ENCODE measurements at regions not wholly inside any gene's neighbourhood (a gene's known extent, or its start where the extent isn't known, plus 50 kb on each side); places are given as distances from the start of the nearest gene placed in this dataset.

DNA sequence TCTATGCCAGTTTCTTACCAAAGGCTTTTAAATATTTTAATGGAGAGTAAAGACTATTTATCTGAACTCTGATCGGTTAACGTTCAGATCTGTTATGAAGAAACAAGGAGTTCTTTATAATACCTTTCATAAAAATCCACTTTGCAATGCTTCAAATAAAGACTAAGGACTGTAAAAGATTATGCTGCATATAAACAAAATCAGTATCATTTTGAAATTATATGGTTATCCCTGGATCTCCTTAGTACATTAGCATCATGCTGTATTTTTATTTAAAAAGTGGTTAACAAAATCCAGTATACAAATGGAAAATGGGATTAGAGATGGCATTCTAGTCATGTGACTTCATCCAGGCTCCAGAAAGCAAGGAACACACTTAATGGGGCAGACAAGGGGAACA is 386.8 kb downstream of the LMO4 start:
- no peak for DNase-seq (ENCODE audit: low read depth)
- H3K4me3 ChIP-seq (ENCODE audit: low read depth, low read length) = no peak overlapping the region
- TF ChIP-seq, protein P1, sequence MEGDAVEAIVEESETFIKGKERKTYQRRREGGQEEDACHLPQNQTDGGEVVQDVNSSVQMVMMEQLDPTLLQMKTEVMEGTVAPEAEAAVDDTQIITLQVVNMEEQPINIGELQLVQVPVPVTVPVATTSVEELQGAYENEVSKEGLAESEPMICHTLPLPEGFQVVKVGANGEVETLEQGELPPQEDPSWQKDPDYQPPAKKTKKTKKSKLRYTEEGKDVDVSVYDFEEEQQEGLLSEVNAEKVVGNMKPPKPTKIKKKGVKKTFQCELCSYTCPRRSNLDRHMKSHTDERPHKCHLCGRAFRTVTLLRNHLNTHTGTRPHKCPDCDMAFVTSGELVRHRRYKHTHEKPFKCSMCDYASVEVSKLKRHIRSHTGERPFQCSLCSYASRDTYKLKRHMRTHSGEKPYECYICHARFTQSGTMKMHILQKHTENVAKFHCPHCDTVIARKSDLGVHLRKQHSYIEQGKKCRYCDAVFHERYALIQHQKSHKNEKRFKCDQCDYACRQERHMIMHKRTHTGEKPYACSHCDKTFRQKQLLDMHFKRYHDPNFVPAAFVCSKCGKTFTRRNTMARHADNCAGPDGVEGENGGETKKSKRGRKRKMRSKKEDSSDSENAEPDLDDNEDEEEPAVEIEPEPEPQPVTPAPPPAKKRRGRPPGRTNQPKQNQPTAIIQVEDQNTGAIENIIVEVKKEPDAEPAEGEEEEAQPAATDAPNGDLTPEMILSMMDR (IDR thresholded peaks at IDR 0.05; ENCODE audit: insufficient read depth, low read length) = no peak

DNA sequence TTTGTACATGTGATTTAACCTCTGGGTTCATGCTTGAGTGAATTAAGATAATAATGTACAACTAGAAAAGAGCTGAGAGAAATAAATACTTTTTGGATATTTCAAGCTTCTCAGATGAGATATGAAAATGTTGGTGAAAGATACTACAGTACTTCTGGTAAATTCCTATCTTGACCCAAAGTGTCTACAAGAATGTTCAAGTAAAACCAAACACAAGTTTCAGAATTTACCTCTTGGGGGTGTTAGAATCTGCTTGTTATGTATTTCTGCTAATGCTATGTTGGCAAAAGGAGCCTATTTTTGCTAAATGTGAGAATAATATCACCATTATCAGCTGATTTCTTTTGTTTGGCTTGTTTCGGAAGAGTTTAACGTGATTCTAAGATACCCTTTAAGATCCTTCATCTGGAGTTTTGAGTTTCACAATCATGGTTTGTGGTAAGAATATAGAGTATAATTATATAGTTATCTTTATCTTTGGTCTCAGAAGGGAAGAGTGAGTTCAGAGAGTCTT is 388.5 kb downstream of the LMO4 start:
- DNase-seq (ENCODE audit: low read depth) = no peak
- TF ChIP-seq, protein P1 (IDR thresholded peaks at IDR 0.05; ENCODE audit: insufficient read depth, low read length) = no peak
- H3K4me3 ChIP-seq (ENCODE audit: low read depth, low read length) = no peak overlapping the region

- H3K4me3 ChIP-seq (ENCODE audit: low read depth, low read length) = no peak overlapping the region
- no peak for DNase-seq (ENCODE audit: low read depth)
- TF ChIP-seq, protein P1 (IDR thresholded peaks at IDR 0.05; ENCODE audit: insufficient read depth, low read length) = no peak
Measured at GRCh38 chr1:87718241-87718950, 389.7 kb downstream of the LMO4 start.

GRCh38 chr1:87719658-87720057 is 391.0 kb downstream of the LMO4 start:
- TF ChIP-seq, protein P1 (IDR thresholded peaks at IDR 0.05; ENCODE audit: insufficient read depth, low read length) = no peak

DNA sequence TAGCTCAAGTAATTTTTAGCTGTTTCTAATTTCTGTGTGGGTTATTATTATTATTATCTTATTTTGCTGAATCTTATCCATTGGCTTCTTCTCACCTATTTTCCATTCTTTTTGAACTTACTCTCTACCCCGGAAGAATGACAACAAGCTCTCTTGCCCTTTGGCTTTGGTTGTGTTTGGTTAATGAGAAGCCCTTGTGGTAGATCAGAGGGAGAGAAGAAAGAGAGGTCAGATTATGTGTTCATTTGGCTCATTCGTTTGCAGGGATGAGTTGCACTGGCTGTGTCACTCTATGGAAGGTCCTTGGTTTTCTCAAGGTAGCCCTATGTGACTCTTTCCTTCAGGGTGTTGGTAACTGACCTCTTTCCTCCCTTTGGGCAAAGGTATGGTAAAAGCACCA is 391.9 kb downstream of the LMO4 start:
- no peak for DNase-seq (ENCODE audit: low read depth)
- no peak overlapping the region for H3K4me3 ChIP-seq (ENCODE audit: low read depth, low read length)
- TF ChIP-seq, protein P1 (IDR thresholded peaks at IDR 0.05; ENCODE audit: insufficient read depth, low read length) = no peak

More at GRCh38 chr1:87719658-87720057, 391.0 kb downstream of the LMO4 start:
- DNase-seq (ENCODE audit: low read depth) = no peak
- no peak overlapping the region for H3K4me3 ChIP-seq (ENCODE audit: low read depth, low read length)

- TF ChIP-seq, protein P1 (IDR thresholded peaks at IDR 0.05; ENCODE audit: insufficient read depth, low read length) = no peak
- DNase-seq (ENCODE audit: low read depth) = no peak
Measured at GRCh38 chr1:87723193-87723592, 394.5 kb downstream of the LMO4 start.

More at GRCh38 chr1:87723193-87723592, 394.5 kb downstream of the LMO4 start:
- H3K4me3 ChIP-seq (ENCODE audit: low read depth, low read length) = no peak overlapping the region
